ENCODE measurements at regions not wholly inside any gene's neighbourhood (a gene's known extent, or its start where the extent isn't known, plus 50 kb on each side); places are given as distances from the start of the nearest gene placed in this dataset.
"Not testable (repeated sequence)": the region's sequence is repeated elsewhere in the genome, so short reads cannot be mapped to it uniquely, and the experiment has no call there.

GRCh38 chr2:111264956-111265355 lies 144.2 kb downstream of the BCL2L11 start:
- H3K9ac ChIP-seq (ENCODE audit: low read depth, low read length); POLR2A ChIA-PET (ENCODE audit: unreplicated experiment); BruUV-seq (replicated peaks); H3K14ac ChIP-seq (replicated peaks; ENCODE audit: low read depth, low read length); H3K27me3 ChIP-seq (ENCODE audit: control insufficient read depth, insufficient read depth, low read length); ATAC-seq (ENCODE audit: low read depth); H3K56ac ChIP-seq (ENCODE audit: extremely low read depth, insufficient read depth, low read length); dilution Hi-C loops (cut with HindIII; ENCODE audit: low sequenced_read_pairs, unreplicated experiment); H2BK5ac ChIP-seq (ENCODE audit: low read depth, low read length, poor library complexity, severe bottlenecking); H3K9me1 ChIP-seq (ENCODE audit: insufficient read depth, low read length); H2AK5ac ChIP-seq (ENCODE audit: low read depth, low read length); H3K4ac ChIP-seq (ENCODE audit: low read depth, low read length); H3K27ac ChIP-seq (ENCODE audit: insufficient read depth, low read length); H4K20me1 ChIP-seq (ENCODE audit: insufficient read depth, low read length); intact Hi-C loops (cut with micrococcal nuclease); H3K79me1 ChIP-seq (ENCODE audit: low read depth in 1 of 2, low read length in 2 of 2); H3K18ac ChIP-seq (ENCODE audit: low read depth, low read length); H3K4me1 ChIP-seq (ENCODE audit: control insufficient read depth, insufficient read depth, low read length); H4K5ac ChIP-seq (ENCODE audit: low read depth, low read length); H3K9me3 ChIP-seq (ENCODE audit: control insufficient read depth, insufficient read depth, low read length); H2BK120ac ChIP-seq (ENCODE audit: low read depth, low read length); H3K36me3 ChIP-seq (ENCODE audit: control insufficient read depth, insufficient read depth, low read length); H2BK20ac ChIP-seq (ENCODE audit: low read depth, low read length); H2AK9ac ChIP-seq (replicated peaks; ENCODE audit: low read depth, low read length, poor library complexity); H2BK15ac ChIP-seq (ENCODE audit: low read depth, low read length); H3K4me2 ChIP-seq (ENCODE audit: low read depth, low read length); H2AFZ ChIP-seq (replicated peaks; ENCODE audit: low read length, poor library complexity); CTCF ChIA-PET; in situ Hi-C loops (cut with MboI; ENCODE audit: low sequenced_read_pairs); H4K91ac ChIP-seq (ENCODE audit: insufficient read depth, low read depth, low read length); DNase-seq; H4K8ac ChIP-seq (ENCODE audit: low read depth in 2 of 2, low read length in 2 of 2); H3K23ac ChIP-seq (ENCODE audit: low read depth, low read length); H3K4me3 ChIP-seq (ENCODE audit: insufficient read depth, low read depth, low read length): not testable (repeated sequence)
- no CpG with 5 or more reads among the region's 11 CpGs for WGBS, 2 experiments (ENCODE audit: extremely low coverage in 2 of 2, insufficient read length in 1 of 2)

DNA sequence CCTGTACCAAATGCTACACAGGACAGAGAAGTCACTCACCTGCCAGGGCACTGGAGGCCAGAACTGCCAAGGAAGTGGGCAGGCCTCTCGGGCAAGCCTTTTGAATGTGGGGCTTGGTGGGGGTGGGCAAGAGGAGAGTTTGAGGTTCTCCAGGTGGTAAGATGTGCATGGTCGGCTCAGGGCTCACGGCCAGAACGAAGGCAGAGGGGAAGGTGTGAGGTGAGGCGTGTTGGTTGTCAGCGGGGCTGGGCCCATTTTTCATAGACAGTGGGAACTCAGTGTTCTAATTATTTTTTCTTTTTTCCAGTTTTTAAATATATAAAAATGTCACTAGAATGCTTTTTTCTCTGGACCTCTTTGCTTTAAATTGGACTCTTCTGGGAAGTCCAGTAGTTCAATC lies 145.8 kb downstream of the BCL2L11 start:
- 100% methylated on average over 1 of the region's 6 CpGs; no CpG with 5 or more reads in 1 of the 2 experiments for WGBS, 2 experiments (ENCODE audit: extremely low coverage in 2 of 2, insufficient read length in 1 of 2)

More for the DNA sequence above, 145.8 kb downstream of the BCL2L11 start:
- H4K91ac ChIP-seq (ENCODE audit: insufficient read depth, low read depth, low read length); H2AK9ac ChIP-seq (replicated peaks; ENCODE audit: low read depth, low read length, poor library complexity); DNase-seq; H3K27ac ChIP-seq (ENCODE audit: insufficient read depth, low read length); H2AFZ ChIP-seq (replicated peaks; ENCODE audit: low read length, poor library complexity); H2AK5ac ChIP-seq (ENCODE audit: low read depth, low read length); H2BK15ac ChIP-seq (ENCODE audit: low read depth, low read length); H3K9ac ChIP-seq (ENCODE audit: low read depth, low read length); H3K4ac ChIP-seq (ENCODE audit: low read depth, low read length); H3K79me1 ChIP-seq (ENCODE audit: low read depth in 1 of 2, low read length in 2 of 2); H2BK120ac ChIP-seq (ENCODE audit: low read depth, low read length); in situ Hi-C loops (cut with MboI; ENCODE audit: low sequenced_read_pairs); intact Hi-C loops (cut with micrococcal nuclease); H3K27me3 ChIP-seq (ENCODE audit: control insufficient read depth, insufficient read depth, low read length); H3K4me1 ChIP-seq (ENCODE audit: control insufficient read depth, insufficient read depth, low read length); H3K4me2 ChIP-seq (ENCODE audit: low read depth, low read length); H3K18ac ChIP-seq (ENCODE audit: low read depth, low read length); H2BK20ac ChIP-seq (ENCODE audit: low read depth, low read length); H3K14ac ChIP-seq (replicated peaks; ENCODE audit: low read depth, low read length); POLR2A ChIA-PET (ENCODE audit: unreplicated experiment); H4K8ac ChIP-seq (ENCODE audit: low read depth in 2 of 2, low read length in 2 of 2); ATAC-seq (ENCODE audit: low read depth); H3K23ac ChIP-seq (ENCODE audit: low read depth, low read length); BruUV-seq (replicated peaks); dilution Hi-C loops (cut with HindIII; ENCODE audit: low sequenced_read_pairs, unreplicated experiment); H3K36me3 ChIP-seq (ENCODE audit: control insufficient read depth, insufficient read depth, low read length); H3K9me3 ChIP-seq (ENCODE audit: control insufficient read depth, insufficient read depth, low read length); H3K56ac ChIP-seq (ENCODE audit: extremely low read depth, insufficient read depth, low read length); H4K20me1 ChIP-seq (ENCODE audit: insufficient read depth, low read length); H3K9me1 ChIP-seq (ENCODE audit: insufficient read depth, low read length); H3K4me3 ChIP-seq (ENCODE audit: insufficient read depth, low read depth, low read length); H2BK5ac ChIP-seq (ENCODE audit: low read depth, low read length, poor library complexity, severe bottlenecking); H4K5ac ChIP-seq (ENCODE audit: low read depth, low read length); CTCF ChIA-PET: not testable (repeated sequence)
